ENCODE measurements at regions not wholly inside any gene's neighbourhood (a gene's known extent, or its start where the extent isn't known, plus 50 kb on each side); places are given as distances from the start of the nearest gene placed in this dataset.
A peak's percentile ranks its signal among the peaks of the same experiment; 100 is the strongest.
"Not testable (repeated sequence)": the region's sequence is repeated elsewhere in the genome, so short reads cannot be mapped to it uniquely, and the experiment has no call there.

GRCh38 chr5:36475942-36476341, 130.5 kb upstream of the SLC1A3 start:
- DNase-seq (ENCODE audit: low read depth in 2 of 3, low spot score in 2 of 3) = not testable (repeated sequence)

GRCh38 chr5:36478646-36479317, 127.6 kb upstream of the SLC1A3 start:
- no peak for DNase-seq (ENCODE audit: low read depth in 2 of 3, low spot score in 2 of 3)

- no peak for DNase-seq (ENCODE audit: low read depth in 2 of 3, low spot score in 2 of 3)
These were observed 124.8 kb upstream of the SLC1A3 start for GRCh38 chr5:36481454-36482120.

GRCh38 chr5:36482812-36483211, 123.6 kb upstream of the SLC1A3 start:
- no peak for DNase-seq (ENCODE audit: low read depth in 2 of 3, low spot score in 2 of 3)

- no peak for DNase-seq (ENCODE audit: low read depth in 2 of 3, low spot score in 2 of 3)
These were observed 116.9 kb upstream of the SLC1A3 start for GRCh38 chr5:36489505-36489904.

GRCh38 chr5:36491856-36492255, 114.5 kb upstream of the SLC1A3 start:
- no peak for DNase-seq (ENCODE audit: low read depth in 2 of 3, low spot score in 2 of 3)

GRCh38 chr5:36492984-36493654, 113.3 kb upstream of the SLC1A3 start:
- DNase-seq (ENCODE audit: low read depth in 2 of 3, low spot score in 2 of 3) = no peak

- DNase-seq (ENCODE audit: low read depth in 2 of 3, low spot score in 2 of 3) = no peak
These were observed 112.4 kb upstream of the SLC1A3 start for GRCh38 chr5:36494028-36494427.

GRCh38 chr5:36494841-36495601, 111.4 kb upstream of the SLC1A3 start:
- no peak for DNase-seq (ENCODE audit: low read depth in 2 of 3, low spot score in 2 of 3)

GRCh38 chr5:36495611-36496010, 110.8 kb upstream of the SLC1A3 start:
- no peak for DNase-seq (ENCODE audit: low read depth in 2 of 3, low spot score in 2 of 3)

- DNase-seq (ENCODE audit: low read depth in 2 of 3, low spot score in 2 of 3) = no peak
These were observed 109.9 kb upstream of the SLC1A3 start for GRCh38 chr5:36496471-36496870.

GRCh38 chr5:36502608-36503007, 103.8 kb upstream of the SLC1A3 start:
- no peak for DNase-seq (ENCODE audit: low read depth in 2 of 3, low spot score in 2 of 3)

- DNase-seq (ENCODE audit: low read depth in 2 of 3, low spot score in 2 of 3) = no peak
These were observed 101.4 kb upstream of the SLC1A3 start for GRCh38 chr5:36505021-36505420.

GRCh38 chr5:36507332-36507952, 99.0 kb upstream of the SLC1A3 start:
- peak; percentile 12 to 62 (median 59) for DNase-seq (ENCODE audit: low read depth in 2 of 3, low spot score in 2 of 3)

- not testable (repeated sequence) for DNase-seq (ENCODE audit: low read depth in 2 of 3, low spot score in 2 of 3)
These were observed 98.1 kb upstream of the SLC1A3 start for GRCh38 chr5:36508331-36508730.

GRCh38 chr5:36513647-36514046, 92.8 kb upstream of the SLC1A3 start:
- DNase-seq (ENCODE audit: low read depth in 2 of 3, low spot score in 2 of 3) = not testable (repeated sequence)

- DNase-seq (ENCODE audit: low read depth in 2 of 3, low spot score in 2 of 3) = no peak
These were observed 86.5 kb upstream of the SLC1A3 start for GRCh38 chr5:36519881-36520280.

GRCh38 chr5:36521219-36521618, 85.2 kb upstream of the SLC1A3 start:
- DNase-seq (ENCODE audit: low read depth in 2 of 3, low spot score in 2 of 3) = no peak

GRCh38 chr5:36521838-36522745, 84.3 kb upstream of the SLC1A3 start:
- no peak for DNase-seq (ENCODE audit: low read depth in 2 of 3, low spot score in 2 of 3)

- DNase-seq (ENCODE audit: low read depth in 2 of 3, low spot score in 2 of 3) = no peak
These were observed 83.7 kb upstream of the SLC1A3 start for GRCh38 chr5:36522746-36523065.
